ENCODE measurements at regions not wholly inside any gene's neighbourhood (a gene's known extent, or its start where the extent isn't known, plus 50 kb on each side); places are given as distances from the start of the nearest gene placed in this dataset.

DNA sequence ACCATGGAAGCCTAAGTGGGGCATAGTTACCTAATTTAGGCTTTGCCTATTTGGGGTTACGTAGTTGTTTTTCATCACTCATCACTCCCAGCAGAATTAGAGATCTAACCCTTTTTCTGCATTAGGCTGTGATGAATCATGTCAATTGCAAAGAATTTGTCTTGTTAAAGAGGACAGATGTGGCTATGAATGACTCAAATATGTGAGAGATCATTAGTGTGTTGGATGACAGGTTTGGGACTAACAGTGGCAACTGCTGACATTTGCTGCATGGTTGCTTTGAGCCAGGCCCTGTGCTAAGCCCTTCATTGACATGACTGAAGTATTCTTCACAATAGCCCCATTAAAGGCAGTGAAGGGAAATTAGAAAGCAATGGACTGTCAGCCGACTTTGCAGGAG, 83.4 kb upstream of the BMPER start:
- no peaks in the 10 kb centered on the region for H3K36me3 ChIP-seq
- intact Hi-C loops (cut with DNase I; ENCODE audit: low total_unique reads), result no loop called here
- H3K27me3 ChIP-seq, result no peaks in the 10 kb centered on the region
- no peaks in the 10 kb centered on the region for H3K4me1 ChIP-seq
- H3K4me3 ChIP-seq, result no peak overlapping the region
- H3K9me3 ChIP-seq, result no peaks in the 10 kb centered on the region
- H3K27ac ChIP-seq, result no peak overlapping the region
- DNase-seq, result no peak
- TF ChIP-seq POLR2A (IDR thresholded peaks at IDR 0.05), result no peak
- TF ChIP-seq, protein P1, sequence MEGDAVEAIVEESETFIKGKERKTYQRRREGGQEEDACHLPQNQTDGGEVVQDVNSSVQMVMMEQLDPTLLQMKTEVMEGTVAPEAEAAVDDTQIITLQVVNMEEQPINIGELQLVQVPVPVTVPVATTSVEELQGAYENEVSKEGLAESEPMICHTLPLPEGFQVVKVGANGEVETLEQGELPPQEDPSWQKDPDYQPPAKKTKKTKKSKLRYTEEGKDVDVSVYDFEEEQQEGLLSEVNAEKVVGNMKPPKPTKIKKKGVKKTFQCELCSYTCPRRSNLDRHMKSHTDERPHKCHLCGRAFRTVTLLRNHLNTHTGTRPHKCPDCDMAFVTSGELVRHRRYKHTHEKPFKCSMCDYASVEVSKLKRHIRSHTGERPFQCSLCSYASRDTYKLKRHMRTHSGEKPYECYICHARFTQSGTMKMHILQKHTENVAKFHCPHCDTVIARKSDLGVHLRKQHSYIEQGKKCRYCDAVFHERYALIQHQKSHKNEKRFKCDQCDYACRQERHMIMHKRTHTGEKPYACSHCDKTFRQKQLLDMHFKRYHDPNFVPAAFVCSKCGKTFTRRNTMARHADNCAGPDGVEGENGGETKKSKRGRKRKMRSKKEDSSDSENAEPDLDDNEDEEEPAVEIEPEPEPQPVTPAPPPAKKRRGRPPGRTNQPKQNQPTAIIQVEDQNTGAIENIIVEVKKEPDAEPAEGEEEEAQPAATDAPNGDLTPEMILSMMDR (IDR thresholded peaks at IDR 0.05), result no peak

DNA sequence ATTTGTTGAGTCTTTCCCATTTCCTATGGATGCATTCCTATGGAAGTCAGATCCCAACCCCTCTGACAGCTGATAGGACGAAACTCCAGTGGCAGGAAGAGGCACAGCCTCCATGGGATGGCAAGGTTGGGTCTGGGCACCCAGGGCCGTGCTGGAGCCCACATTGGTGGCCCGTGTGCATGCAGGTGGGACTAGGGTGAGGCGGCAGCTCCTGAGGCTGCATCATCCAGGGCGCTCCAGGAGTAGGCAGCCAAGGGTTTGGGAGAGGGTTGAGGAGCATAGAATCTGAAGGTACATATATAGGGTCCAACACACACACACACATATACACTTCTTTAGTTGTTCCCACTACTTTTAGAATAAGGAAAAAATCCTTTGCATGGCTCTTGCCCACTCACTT, 81.4 kb upstream of the BMPER start:
- no peaks in the 10 kb centered on the region for H3K27me3 ChIP-seq
- TF ChIP-seq, protein P1 (IDR thresholded peaks at IDR 0.05), result no peak
- TF ChIP-seq POLR2A (IDR thresholded peaks at IDR 0.05), result no peak
- H3K27ac ChIP-seq, result no peak overlapping the region
- H3K9me3 ChIP-seq, result no peaks in the 10 kb centered on the region
- no peaks in the 10 kb centered on the region for H3K4me1 ChIP-seq
- DNase-seq, result no peak
- intact Hi-C loops (cut with DNase I; ENCODE audit: low total_unique reads), result no loop called here
- H3K36me3 ChIP-seq, result no peaks in the 10 kb centered on the region
- no peak overlapping the region for H3K4me3 ChIP-seq

DNA sequence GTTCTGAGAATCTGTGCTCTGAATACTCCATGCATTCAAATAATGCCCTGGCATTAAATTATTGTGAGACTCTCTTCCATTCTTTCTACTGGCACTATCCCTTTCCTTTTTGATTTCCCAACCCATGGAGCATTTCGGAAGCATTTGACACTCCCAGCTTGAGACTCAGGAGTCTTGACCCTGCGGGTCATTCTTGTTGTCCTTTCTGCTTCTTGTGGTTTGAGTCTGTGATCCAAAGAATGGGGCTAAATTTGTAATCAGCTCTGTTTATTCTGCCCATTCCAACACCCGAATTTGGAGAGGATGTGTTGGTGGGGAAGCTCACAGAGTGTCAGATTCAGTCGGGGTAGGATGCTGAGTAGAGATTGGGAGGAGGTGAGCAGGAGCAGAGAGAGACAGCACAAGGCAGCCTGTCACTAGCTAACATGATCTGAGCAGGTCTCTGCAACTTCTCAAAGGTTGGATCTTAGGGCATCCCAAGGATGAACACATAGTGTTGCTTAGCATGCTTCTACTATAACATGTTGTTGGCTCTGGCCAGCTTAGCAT, 80.4 kb upstream of the BMPER start:
- no peaks in the 10 kb centered on the region for H3K27me3 ChIP-seq
- H3K4me1 ChIP-seq, result no peaks in the 10 kb centered on the region
- no peaks in the 10 kb centered on the region for H3K36me3 ChIP-seq
- DNase-seq, result no peak
- H3K4me3 ChIP-seq, result no peak overlapping the region
- intact Hi-C loops (cut with DNase I; ENCODE audit: low total_unique reads), result no loop called here
- TF ChIP-seq POLR2A (IDR thresholded peaks at IDR 0.05), result no peak
- TF ChIP-seq, protein P1 (IDR thresholded peaks at IDR 0.05), result no peak
- no peak overlapping the region for H3K27ac ChIP-seq
- no peaks in the 10 kb centered on the region for H3K9me3 ChIP-seq

DNA sequence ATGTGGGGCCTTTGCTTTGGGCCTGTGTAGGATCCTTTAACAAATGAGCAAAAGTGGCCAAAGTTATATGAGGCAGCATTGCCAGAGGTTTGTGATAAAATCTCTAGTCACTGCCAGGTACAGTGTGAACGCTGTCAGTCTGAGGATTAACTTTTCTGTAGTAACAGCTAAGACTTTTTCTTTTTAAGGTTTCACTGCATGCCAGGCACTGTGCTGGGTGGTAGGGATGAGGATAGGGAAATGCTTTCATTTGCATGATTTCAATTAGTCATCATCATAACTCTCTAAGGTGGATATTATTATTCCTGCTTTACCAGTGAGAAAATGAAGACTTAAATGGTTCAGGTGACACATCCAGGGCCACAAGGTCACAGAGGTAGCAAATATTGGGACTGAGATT, 79.7 kb upstream of the BMPER start:
- Histone ChIP-seq H3K9me3 (no peaks in the 10 kb centered on the region), H3K27me3 (no peaks in the 10 kb centered on the region), H3K36me3 (no peaks in the 10 kb centered on the region), H3K4me1 (no peaks in the 10 kb centered on the region), H3K4me3 (no peak overlapping the region), H3K27ac (no peak overlapping the region)
- intact Hi-C loops (cut with DNase I; ENCODE audit: low total_unique reads), result no loop called here
- TF ChIP-seq, protein P1 (IDR thresholded peaks at IDR 0.05), result no peak
- TF ChIP-seq POLR2A (IDR thresholded peaks at IDR 0.05), result no peak
- no peak for DNase-seq

DNA sequence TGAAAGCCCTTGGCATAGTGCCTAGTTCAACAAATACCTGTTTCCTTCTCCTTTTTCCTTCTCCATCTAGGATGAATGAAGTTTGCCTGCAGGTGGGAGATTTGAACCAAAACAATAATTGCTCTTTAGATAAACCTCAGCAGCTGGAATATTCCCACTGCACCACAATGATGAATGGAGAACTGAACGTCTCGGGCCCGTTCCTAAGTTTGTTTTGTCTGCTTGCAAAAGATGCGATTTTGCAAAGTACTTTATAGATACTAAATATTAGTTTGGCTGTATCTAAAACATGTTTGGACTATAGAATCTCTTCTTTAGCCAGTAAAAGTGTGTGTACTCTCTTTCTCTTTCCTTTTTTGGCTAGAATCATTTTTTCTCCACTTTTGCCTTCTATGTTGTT, 75.8 kb upstream of the BMPER start:
- TF ChIP-seq, protein P1 (IDR thresholded peaks at IDR 0.05), result no peak
- no peak for TF ChIP-seq POLR2A (IDR thresholded peaks at IDR 0.05)
- Histone ChIP-seq H3K27ac (no peak overlapping the region), H3K36me3 (no peaks in the 10 kb centered on the region), H3K4me1 (no peaks in the 10 kb centered on the region), H3K4me3 (no peak overlapping the region), H3K27me3 (no peaks in the 10 kb centered on the region), H3K9me3 (no peaks in the 10 kb centered on the region)
- intact Hi-C loops (cut with DNase I; ENCODE audit: low total_unique reads), result no loop called here
- DNase-seq, result no peak
